Activated T-cell treated with anti-CD3 and anti-CD28 coated beads for 24 hours (primary cell): ENCODE measurements at regions not wholly inside any gene's neighbourhood (a gene's known extent, or its start where the extent isn't known, plus 50 kb on each side); places are given as distances from the start of the nearest gene placed in this dataset.
"Not testable (repeated sequence)": the region's sequence is repeated elsewhere in the genome, so short reads cannot be mapped to it uniquely, and the experiment has no call there.

Experiments
- DNase-seq: peaks from one replicate; pipeline ENCODE4 v3.0.0-alpha.2; 2020; ENCODE audit warnings: low read depth

DNA sequence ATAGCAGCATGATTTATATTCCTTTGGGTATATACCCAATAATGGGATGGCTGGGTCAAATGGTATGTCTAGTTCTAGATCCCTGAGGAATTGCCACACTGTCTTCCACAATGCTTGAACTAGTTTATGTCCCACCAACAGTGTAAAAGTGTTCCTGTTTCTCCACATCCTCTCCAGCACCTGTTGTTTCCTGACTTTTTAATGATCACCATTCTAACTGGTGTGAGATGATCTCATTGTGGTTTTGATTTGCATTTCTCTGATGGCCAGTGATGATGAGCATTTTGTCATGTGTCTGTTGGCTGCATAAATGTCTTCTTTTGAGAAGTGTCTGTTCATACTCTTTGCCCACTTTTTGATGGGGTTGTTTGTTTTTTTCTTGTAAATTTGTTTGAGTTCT is 54.0 kb upstream of the GPR89A start:
- DNase-seq = not testable (repeated sequence)

DNA sequence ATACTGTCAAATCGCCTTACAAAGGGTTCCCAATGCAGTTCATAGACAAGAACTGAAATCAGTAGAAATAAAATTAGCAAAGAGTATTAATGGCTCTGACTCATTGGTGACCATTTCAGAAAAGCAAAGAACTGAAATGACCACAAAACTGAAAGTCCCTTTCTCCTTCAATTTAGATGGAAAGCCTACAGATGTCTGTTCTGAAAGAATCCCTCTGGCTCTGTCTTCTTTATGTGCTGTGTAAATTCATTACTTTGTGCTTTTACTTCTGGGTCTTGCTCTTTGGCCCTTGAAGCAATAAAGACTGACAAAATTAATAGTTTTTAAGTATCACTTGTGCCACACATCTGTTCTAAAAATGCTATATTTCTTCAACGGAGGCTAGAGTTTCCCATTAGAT is 62.7 kb upstream of the GPR89A start:
- no peak for DNase-seq

DNA sequence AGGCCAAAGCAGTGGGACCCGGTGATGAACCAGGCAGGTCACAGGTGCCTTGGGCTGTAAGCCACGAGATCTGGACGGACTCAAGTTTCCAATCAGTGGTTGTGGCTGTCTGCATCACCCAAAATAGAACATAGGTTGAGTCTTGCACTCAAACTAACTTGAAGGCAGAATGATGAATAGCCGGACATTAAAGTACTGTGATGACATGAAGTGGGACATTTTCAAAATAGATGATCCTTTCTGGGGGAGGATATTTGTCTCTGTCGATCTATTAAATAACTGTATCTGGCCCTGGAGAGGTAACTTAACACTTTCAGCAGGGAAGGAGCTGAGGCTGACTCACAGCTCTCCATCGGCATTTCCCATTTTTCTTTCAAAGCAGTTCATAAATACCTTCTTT is 66.1 kb upstream of the GPR89A start:
- not testable (repeated sequence) for DNase-seq

DNA sequence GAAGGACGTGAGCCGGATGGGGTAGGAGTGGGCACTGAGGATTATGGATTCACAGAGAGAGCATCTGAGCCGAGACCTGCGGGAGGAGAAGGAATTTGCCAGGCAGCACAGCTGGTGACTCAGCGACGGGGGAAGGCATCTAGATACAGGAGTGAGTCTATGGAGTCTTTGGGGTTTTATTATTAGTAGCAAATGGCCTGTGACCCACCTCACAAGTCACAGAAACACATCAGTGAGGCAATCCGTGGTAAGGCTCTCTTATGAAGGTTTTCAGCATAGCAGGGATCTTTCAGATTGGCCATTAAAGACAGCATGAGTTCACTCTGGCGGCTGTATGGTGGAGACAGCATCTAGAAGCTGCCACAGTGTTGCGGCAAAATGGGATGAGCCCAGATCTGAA is 66.5 kb upstream of the GPR89A start:
- DNase-seq = not testable (repeated sequence)

DNA sequence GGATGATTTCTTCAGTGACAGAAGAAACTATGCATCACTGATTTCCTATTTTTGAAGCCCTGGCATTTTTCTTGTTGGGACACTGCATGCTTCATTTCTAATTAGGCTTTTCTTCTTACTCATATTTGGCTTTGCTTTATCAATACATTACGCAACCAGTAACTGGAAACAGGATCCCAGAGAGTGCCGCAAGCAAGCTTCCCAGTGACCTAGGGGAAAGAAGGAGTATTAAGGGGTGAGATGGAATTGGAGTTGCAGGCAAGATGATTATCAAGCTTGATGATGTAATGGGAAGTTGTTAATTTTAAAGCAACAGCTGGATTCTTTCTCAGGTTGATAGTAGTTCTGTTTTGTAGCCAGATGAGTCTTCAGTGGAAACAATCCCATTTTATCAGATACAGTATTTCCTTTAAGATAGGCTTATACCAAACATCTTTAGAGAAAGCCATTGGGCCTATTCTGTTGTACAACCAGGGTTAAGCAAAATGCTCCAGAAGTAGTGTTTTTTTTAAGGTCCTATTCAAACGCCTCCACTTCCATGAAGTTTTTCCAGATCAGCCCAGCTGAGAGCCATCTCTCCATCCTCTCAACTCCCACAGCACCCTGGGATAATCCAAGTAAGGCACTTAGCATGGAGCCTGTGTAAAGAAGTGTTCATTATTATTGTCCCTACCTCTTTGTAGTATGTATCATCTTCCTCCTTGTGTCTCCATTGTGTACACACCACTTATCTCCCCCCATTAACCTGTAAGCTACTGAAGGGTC is 69.5 kb upstream of the GPR89A start:
- not testable (repeated sequence) for DNase-seq

DNA sequence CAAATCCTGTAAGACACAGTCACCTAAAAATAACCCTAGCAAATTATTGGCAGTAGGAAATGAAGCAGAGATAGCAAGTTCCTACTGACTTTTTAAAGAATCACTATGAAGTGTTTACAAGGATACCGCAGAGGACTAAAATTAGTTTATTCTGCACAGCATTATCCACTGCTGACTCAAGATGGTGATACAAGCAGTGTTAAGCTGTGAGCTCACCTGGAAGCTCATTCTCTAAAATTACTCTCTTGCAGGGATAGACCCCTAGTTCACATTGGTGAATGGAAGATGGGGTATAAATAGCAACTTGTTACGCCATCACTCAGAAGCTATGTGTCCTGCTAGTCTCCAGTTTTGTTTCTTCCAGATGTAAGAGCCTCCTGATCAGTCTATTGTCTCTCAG is 70.8 kb upstream of the GPR89A start:
- DNase-seq = not testable (repeated sequence)

DNA sequence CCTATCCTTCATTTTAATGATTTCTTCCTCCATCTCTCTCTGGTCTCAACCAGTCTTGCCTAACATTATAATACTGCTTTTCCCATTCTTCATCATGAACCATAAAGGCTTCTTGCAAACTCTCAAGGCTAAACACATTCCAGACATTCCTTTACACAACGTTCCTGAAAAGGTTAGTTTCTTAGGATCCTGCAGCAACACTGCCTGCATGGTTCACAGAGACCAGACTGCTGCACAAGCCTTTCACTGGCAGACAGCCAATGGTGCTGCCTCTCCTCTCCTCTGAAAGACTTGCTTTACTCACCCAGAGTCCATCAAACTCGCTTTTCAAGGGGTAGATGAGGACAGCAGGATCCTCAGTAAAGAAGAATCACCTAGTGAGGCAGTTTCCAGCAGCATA is 72.3 kb upstream of the GPR89A start:
- not testable (repeated sequence) for DNase-seq

DNA sequence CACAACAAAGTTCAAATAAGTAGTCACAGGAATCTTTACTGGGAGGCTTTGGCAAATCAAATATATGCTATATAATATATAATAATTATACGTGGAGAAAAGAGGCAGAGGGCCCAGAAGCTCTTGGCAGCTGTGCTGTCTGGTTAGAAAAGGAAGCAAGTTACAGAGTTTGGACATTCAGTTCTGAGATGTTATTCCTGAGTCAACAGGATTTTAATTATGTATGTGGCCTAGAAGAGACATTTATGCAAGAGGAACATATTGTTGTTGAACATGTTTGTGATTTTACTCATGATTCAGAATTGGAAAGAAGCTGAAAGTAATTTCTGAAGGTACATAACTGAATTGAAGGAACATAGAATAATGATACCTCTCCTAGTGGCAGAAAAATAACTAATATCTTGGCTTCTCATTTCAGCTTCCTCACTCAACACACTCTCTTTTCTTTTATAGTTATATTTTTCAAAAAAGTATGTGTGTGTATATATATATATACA is 79.7 kb upstream of the GPR89A start:
- not testable (repeated sequence) for DNase-seq

DNA sequence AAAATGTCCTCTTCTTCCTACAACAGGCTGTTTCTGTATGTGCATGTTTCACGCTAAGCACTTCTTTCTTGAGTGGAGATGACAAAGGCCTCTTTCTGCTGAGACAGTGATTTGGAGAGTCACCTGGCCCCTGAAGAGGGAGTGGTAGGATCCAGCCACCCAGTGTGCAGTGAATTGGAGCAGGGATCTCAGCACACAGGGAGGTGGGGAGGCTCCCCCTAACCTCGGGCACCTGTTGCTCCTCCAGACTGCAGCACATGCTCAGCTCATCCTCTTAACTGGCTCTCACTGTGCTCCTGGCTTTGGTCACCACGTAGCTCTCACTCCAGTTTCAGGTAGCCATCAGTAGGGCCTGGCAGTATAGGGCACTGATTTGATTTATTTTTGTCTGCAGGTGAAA is 87.6 kb upstream of the GPR89A start:
- DNase-seq = not testable (repeated sequence)

DNA sequence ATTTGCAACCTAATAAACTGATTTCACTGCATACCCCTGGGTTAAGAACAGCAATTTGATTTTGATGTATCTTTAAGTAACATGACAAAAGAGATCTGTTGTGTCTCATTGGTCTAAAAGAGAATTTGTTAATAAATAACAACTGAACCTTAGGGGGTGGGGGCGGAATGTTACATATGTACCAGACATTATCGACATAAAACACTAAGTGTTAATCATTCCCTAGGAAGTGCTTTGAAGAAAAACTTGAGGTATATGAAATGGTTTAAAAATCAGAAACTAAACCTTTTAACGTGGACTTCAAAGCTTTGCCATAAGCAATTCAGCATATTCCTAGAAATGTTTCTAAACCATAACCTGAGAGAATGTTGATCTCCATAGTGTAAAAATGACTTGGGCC is 88.5 kb upstream of the GPR89A start:
- not testable (repeated sequence) for DNase-seq

DNA sequence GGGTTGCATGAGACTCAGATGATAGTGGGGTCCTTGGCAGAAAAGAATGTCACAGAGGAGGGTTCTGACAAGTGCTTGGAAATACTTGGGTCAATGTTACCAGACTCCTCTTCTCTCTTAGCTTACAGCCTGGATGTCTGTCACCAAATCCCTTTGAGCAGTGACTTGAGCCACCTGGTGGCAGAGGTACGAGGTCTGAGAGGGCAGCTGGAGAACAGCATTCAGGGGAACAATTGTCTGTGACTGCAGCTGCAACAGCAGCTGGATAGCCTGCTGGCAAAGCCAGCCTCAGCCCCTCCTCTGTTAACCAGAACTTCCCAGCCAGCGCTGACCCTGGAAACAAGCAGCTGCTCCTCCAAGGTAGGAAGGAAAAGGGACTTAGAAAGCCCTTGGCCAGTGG is 87.6 kb upstream of the NBPF20 start:
- DNase-seq = not testable (repeated sequence)

DNA sequence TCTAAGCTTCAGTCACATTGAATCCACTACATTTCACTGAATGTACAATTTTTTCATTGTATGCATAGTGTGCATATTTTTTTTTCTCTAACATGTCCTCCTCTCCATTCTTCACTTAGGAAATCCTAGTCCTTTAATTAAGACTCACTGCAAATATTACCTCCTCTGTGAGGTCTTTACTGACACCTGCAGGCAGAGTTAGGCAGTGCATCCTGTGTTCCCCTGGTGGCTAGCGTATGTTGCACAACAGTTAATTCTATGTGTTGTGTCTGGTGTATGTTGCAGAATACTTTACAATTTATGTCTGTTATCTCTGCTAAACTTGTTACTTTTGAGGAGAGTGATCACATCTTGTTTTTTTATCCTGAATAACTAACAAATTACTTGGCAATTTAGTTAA is 82.7 kb upstream of the NBPF20 start:
- DNase-seq = not testable (repeated sequence)

DNA sequence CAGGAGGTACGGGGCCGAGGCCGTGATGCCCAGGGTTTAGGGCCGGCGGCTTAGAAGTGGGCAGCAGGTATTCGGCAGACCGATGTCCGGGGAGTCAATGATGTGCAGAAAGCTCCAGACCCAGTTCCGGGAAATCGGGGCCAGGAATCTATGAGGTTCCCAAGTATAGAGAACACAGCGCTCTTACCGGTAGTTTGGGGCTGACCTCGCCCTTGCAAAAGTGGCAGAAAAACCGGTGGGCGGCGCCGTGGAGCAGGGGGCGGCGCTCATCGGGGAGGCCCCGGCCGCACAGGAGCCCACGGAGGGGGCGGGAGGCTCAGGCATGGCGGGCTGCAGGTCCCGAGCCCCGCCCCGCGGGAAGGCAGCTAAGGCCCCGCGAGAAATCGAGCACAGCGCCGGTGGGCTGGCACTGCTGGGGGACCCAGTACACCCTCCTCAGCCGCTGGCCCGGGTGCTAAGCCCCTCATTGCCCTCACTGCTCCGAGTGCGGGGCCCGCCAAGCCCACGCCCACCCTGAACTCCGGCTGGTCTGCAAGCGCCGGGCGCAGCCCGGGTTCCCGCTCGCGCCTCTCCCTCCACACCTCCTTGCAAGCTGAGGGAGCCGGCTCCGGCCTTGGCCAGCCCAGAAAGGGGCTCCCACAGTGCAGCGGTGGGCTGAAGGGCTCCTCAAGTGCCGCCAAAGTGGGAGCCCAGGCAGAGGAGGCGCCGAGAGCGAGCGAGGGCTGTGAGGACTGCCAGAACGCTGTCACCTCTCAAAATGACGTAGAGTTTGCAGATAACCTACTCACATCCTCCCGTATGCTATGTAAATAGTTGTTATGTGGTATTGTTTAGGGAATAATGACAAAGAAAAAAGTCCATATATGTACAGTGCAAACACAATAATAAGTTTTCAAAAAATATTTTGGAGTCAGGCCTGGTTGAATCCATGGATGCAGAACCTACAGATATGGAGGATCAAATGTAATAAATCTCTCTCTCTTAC is 80.6 kb upstream of the NBPF20 start:
- not testable (repeated sequence) for DNase-seq

DNA sequence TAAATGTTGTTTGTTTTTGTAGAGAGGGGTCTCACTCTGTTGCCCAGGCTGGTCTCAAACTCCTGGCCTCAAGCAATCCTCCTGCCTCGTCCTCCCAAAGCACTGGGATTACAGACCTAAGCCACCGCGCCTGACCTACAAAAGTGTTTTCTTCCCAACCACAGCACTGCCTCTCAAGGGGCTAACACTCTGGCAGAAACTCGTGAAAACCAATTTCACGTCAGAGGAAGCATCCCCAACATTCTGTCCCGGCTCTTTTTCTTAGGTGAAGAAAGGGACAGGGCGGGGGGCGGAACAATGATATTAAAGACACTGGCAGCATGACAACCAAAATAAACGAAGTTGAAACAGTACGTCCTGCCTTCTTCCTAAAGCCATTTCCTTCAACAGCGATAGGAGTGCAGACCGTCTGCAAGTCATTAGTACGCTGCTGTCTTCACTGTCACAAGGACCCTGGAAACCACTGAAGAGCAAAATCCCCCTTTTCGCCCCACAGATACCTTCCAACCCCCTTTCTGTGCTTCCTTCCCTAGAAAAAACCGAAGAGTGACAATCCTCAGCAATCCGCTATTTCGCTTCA is 79.5 kb upstream of the NBPF20 start:
- not testable (repeated sequence) for DNase-seq

DNA sequence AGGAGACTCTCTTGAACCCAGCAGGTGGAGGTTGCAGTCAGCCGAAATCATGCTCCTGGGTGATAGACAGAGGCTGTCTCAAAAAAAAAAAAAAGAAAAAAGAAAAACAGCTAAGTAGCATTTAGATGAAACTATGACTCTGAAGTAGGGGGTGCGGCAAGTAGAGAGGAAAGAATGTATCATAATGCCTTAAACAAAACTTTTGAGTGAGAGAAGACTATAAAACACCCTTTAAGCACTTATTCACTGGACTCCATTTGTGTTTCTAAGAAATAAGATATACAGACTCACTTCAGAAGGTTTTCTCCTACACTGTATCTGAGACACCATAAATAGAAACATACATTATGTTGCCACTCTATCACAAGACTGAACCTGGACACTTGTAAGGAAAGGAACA is 78.9 kb upstream of the NBPF20 start:
- DNase-seq = not testable (repeated sequence)

DNA sequence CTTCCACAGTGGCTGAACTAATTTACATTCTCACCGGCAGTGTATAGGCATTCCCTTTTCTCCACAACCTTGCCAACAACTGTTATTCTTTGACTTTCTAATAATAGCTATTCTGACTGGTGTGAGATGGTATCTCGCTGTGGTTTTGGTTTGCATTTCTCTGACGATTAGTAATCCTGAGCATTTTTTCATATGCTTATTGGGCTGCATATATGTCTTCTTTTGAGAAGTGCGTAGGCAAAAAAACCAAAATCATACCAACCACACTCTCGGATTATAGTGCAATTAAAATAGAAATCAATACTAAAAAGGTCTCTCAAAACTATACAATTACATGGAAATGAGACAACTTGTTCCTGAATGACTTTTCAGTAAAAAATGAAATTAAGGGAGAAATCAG is 74.8 kb upstream of the NBPF20 start:
- not testable (repeated sequence) for DNase-seq

DNA sequence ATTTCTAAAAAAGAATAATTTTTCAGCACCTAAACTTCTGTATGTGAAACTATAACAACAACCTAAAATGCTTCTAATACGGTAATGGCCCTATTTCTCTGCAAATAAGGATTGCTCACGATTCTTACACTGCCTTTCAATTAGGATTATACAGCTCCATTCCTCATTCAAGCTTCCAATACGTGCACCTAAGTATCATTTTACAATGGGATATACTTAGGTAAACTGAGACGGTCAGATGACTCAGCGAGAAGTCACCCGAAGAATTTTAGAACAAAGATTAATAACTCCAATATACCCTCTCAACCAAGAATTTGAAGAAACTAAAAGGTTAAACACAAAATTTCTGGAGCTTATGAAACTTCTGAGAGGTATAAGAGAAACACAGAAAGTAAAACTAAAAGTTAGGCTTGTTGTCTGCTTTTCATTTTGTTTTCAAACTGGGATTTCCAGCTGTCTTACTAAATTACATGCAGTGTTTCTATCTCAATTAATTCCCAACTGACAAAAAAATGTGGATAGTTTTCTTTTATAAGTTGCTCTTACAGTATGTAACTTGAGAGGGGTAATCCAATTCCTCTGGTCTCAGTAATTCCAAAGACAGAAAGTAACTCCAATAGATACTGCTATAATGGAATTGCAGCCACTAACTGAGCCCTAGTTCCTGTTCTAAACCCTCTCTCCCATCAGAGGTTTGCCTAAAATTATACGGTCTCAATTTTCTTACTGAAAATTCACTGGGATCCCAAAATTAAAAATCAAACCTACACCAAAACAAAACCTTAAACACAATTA is 69.9 kb upstream of the NBPF20 start:
- not testable (repeated sequence) for DNase-seq

DNA sequence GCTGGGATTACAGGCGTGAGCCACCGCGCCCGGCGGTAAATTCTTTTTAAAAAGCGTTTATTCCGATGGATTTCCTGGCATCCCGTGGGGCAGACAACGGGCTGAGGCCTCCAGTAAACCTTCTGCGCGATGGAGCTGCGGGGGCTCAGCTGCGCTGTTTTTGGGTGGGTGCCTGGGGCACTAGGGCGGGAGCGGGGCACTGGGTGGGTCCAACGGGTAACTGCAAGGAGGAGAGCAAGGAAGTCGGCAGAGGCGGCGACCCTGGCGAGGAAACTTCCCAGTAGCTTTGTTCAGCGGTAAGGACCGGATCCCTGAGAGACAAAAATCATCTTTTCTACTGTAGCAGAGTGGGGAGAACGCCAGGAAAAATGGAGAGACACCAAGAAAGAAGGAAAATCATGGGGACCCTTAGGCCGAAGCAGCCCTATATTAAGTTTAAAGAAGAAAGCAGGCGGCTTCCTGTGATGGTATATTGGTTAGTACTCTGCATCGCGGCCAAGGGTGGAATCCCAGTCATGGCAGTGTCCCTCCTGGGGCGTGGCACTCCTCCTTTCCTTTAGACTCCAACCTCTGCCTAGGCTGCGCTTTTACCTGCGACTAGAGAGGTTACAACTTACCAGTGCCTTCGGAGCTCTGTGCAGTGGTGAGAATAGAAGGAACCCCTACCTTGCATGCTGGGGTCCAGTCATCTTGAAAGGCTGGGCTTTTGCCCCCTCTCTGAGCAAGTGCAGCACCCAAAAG is 63.0 kb upstream of the NBPF20 start:
- not testable (repeated sequence) for DNase-seq

DNA sequence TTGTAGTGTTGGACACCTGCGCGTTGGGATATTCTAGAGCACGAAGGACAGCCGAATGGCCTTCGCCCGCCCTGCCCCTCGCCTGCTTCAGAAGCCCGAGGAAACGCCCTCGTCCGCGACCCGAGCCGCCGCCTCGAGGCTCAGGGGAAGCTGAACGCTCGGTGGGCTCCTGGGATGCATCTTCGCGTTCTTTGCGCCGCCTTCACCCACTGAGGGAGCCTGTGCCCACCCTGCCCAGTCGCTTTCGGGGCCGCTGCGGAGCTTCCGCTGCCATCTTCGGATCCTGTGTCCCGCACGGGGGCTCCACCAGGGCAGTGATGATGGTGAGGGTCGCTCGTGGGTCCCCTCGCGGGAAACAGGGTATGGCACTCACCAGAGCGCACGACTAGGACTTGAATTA is 61.8 kb upstream of the NBPF20 start:
- DNase-seq = not testable (repeated sequence)

DNA sequence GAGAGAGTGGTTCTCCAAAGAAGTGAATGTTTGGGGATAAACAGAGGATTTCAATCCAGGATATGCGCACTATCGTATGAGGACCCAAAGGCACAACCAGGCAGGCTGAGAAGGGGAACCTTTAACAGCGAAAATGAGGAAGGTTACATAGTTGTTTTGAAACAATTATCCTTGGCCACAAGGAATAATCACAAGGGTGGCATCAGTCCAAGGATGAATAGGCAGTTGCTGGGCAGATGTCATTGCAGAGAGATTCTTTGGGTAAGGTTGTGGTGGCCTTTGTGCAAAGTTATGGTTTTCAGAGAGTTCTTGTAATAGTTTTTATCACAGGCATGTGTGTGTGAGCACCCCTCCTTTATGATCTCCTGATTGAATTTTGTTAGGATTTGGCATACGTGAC is 58.9 kb upstream of the NBPF20 start:
- not testable (repeated sequence) for DNase-seq
